NCI-H146 treated with DMSO at 0.1 percent for 48 hours (cell line): ENCODE measurements at regions not wholly inside any gene's neighbourhood (a gene's known extent, or its start where the extent isn't known, plus 50 kb on each side); places are given as distances from the start of the nearest gene placed in this dataset.
"Not testable (repeated sequence)": the region's sequence is repeated elsewhere in the genome, so short reads cannot be mapped to it uniquely, and the experiment has no call there.

ENCODE experiments used
- DNase-seq: peaks from one replicate; lab custom pipeline; 2025; ENCODE audit not compliant: unreplicated experiment; lab: John Stamatoyannopoulos, UW

DNA sequence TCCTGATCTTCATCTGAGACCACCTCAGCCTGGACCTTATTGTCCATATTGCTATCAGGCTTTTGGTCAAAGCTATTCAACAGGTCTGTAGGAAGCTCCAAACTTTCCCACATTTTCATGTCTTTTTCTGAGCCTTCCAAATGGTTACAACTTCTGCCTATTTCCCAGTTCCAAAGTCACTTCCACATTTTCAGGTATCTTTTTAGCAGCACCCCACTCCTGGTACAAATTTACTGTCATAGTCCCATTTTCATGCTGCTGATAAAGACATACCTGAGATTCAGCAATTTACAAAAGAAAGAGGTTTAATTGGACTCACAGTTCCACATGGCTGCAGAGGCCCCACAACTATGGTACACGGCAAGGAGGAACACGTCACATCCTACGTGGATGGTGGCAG is 815.5 kb downstream of the KCNJ2 start:
- no peak for DNase-seq

DNA sequence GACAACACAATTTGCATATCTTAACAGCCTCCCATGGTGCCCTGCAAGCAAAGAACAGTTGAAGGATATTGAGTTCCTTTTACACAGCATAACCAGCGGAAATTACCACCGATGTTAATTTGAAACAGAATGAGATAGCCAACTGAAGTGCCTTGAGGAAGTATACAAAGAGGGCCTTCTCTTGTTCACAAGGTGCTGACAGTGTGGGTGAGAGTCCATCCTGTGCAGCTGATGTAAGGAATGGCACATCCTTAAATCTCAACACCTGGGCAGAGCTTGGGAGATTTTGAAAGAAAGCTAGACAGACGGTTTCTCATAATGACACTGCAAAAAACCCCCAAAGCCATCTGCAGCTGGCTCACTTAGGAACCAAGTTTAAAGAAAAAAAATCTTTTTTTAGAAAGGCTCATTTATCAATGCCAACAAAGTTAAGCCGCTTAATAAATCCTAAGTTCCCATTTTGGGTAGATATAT is 818.6 kb downstream of the KCNJ2 start:
- DNase-seq, result no peak

DNA sequence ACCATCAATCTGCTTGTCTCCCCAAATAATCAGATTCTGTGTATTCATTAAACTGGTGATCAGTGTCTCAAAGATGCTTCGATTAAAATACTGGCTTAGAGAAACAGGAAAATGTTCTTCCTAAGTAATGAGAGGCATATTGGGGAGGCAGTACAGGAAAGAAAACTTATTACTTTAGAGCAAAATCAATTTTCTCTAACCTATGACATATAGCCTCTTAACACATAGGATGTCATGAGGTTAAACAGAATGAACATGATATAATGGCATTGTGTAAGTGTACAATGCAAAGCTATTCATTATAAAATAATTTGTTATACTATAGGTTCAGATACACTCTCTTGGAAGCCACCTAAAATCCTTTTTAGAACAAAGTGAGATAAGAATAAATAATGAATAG is 819.3 kb downstream of the KCNJ2 start:
- no peak for DNase-seq

DNA sequence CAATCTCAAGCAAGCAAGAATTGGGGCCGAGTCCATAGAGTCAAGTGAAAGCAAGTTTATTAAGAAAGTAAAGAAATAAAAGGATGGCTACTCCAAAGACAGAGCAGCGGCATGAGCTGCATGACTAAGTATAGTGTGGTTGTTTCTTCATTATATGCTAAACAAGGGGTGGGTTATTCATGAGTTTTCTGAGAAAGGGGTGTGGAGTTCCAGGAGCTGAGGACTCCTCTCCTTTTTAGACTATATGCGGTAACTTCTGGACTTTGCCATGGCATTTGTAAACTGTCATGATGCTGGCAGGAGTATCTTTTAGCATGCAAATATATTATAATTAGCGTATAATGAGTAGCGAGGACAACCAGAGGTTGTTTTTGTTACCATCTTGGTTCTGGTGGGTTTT is 819.9 kb downstream of the KCNJ2 start:
- DNase-seq, result no peak

GRCh38 chr17:70994194-70994593 is 824.9 kb downstream of the KCNJ2 start:
- DNase-seq, result no peak

GRCh38 chr17:70995997-70996396 is 826.7 kb downstream of the KCNJ2 start:
- DNase-seq, result no peak

GRCh38 chr17:71003736-71004135 is 834.4 kb downstream of the KCNJ2 start:
- no peak for DNase-seq

- no peak for DNase-seq
Observed at GRCh38 chr17:71004413-71004812, 835.1 kb downstream of the KCNJ2 start.

DNA sequence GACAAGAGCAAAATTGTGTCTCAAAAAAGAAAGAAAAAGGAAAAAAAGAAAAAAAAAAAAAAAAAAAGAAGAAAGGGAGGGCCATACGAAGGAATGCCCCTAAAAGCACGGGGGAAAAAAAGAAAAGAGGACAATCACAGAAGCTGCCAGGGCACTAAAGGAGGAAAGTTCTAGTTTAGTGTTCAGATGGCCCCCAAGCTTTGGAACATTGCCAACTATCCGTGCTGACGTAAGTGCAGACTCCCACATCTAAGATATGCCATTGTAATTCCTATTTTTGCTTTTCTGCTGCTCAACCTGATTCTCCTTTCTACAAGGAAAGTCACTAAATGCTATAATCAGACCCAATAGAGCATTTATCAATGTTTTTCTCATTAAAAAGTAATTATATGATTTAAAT is 842.1 kb downstream of the KCNJ2 start:
- DNase-seq, result no peak

- no peak for DNase-seq
Observed at GRCh38 chr17:71019699-71020098, 850.4 kb downstream of the KCNJ2 start.

DNA sequence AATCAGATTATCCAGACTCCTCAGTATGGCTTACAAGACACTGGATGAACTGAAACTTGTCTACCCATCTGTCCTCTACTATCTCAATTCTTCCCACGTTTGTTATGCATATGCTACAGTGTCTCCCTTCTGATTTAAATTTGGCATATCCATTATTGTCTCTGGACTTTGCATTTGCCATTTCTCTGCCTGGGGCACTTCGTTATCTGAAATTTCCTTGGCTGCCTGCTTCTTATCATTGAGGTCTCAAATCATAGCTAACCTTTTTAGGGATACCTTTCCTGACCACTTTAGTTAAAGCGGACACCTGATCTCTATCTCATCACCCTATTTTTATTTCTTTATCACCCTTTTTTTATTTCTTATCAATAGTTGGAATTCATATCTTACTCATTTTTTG is 853.4 kb downstream of the KCNJ2 start:
- DNase-seq, result peak; percentile 7

DNA sequence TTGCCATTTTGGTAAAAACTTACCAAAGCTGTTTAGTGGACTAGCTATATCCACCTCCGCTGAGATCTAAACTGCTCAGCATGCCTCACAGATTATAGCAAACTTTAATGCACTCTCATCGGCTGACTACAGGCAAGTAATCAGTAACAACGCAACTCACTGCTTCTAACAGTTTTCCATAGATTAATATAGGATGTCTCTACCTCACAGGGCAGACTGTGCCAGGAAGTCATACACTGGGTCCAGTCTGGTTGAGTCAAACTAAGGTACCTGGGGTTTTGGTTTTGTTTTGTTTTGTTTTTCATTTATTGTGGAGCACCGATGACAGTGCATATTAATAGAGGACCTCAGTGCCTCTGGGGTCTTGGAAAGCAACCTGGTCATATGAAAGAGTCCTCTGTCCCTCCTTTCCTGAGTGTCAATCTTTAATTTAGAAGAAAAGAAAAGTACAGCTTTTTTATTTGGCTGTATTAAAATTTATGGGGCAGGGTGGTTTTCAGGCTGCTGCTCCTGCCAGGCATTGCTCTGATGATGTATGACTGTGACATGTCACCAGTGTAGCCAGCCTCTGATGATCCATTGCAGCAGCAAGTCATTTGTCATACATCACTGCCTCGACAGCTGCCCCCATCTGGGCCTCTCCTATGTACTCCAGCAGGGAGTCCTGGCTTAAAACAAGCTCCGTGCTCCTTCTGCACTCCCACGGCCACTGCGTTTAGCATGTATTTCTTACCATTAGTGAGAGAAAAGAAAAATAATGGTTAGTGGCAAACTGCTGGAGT is 854.1 kb downstream of the KCNJ2 start:
- peak; percentile 86 for DNase-seq

DNA sequence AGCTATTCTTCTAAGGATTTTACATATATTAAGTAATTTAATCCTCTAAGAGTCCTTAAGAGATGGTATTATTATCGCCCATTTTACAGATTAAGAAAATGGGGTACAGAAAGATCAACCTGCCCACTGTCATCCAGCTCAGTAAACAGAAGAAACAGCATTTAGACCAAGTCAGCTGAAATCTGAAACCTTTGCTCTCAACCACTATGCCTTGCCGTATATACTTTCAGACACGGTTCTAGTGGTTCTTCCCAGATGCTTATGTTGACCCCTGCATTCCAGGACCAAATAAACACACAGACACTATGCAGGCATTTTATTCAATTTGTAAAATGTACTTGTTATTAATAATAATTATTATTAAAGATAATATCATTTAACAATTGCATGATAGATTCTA is 854.8 kb downstream of the KCNJ2 start:
- DNase-seq, result peak; percentile 74

- no peak for DNase-seq
Observed at GRCh38 chr17:71024969-71025368, 855.6 kb downstream of the KCNJ2 start.

GRCh38 chr17:71029246-71029645 is 859.9 kb downstream of the KCNJ2 start:
- DNase-seq, result no peak

DNA sequence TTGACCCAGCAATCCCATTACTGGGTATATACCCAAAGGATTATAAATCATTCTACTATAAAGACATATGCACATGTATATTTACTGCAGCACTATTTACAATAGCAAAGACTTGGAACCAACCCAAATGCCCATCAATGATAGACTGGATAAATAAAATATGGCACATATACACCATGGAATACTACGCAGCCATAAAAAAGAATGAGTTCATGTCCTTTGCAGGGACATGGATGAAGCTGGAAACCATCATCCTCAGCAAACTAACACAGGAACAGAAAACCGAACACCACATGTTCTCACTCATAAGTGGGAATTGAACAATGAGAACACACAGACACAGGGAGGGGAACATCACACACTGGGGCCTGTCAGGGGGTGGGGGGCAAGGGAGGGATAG is 862.0 kb downstream of the KCNJ2 start:
- DNase-seq, result not testable (repeated sequence)

GRCh38 chr17:71032746-71033273 is 863.5 kb downstream of the KCNJ2 start:
- DNase-seq, result peak; percentile 100

GRCh38 chr17:71033336-71033735 is 864.0 kb downstream of the KCNJ2 start:
- DNase-seq, result peak; percentile 99

GRCh38 chr17:71035226-71035625 is 865.9 kb downstream of the KCNJ2 start:
- DNase-seq, result no peak

GRCh38 chr17:71037386-71037785 is 868.1 kb downstream of the KCNJ2 start:
- no peak for DNase-seq

DNA sequence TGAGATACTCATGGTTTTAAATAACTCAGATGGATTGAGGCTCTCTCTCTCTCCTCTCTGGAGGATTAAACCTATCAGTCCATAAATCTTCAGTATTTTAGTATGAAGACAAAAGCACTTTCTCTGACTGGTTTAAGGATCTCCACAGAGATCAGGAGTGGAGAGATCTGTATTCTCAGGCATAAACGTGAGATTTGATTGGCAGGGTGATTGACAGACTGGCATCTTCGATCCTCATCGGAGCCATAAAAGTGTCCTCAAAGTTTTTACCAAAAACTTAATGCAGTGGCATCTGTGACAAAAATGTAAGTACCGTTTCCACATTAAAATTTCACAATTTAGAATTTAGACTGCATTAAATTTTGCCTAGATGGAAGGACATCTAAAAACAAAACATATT is 870.1 kb downstream of the KCNJ2 start:
- DNase-seq, result no peak

- DNase-seq, result no peak
Observed at GRCh38 chr17:71052971-71053370, 883.6 kb downstream of the KCNJ2 start.

- DNase-seq, result no peak
Observed at GRCh38 chr17:71055128-71055527, 885.8 kb downstream of the KCNJ2 start.
